Glutamatergic neuron (in vitro differentiated cells): ENCODE measurements at regions not wholly inside any gene's neighbourhood (a gene's known extent, or its start where the extent isn't known, plus 50 kb on each side); places are given as distances from the start of the nearest gene placed in this dataset.
"Not testable (repeated sequence)": the region's sequence is repeated elsewhere in the genome, so short reads cannot be mapped to it uniquely, and the experiment has no call there.

Source experiments
- DNase-seq: peaks from one replicate; pipeline ENCODE4 v3.0.0; 2022
- H3K27ac Mint-ChIP-seq: one replicate; pipeline ENCODE4 v1.8.0; 2020; ENCODE audit warnings: mild to moderate bottlenecking, mixed read lengths, inconsistent platforms; ENCODE audit not compliant: unreplicated experiment
- H3K27me3 Mint-ChIP-seq: one replicate; pipeline ENCODE4 v1.8.0; 2020; ENCODE audit warnings: mild to moderate bottlenecking, moderate library complexity, mixed read lengths, inconsistent platforms; ENCODE audit not compliant: unreplicated experiment
- H3K36me3 Mint-ChIP-seq: one replicate; pipeline ENCODE4 v1.8.0; 2020; ENCODE audit warnings: mild to moderate bottlenecking, mixed read lengths, inconsistent platforms; ENCODE audit not compliant: unreplicated experiment
- H3K4me1 Mint-ChIP-seq: one replicate; pipeline ENCODE4 v1.8.0; 2020; ENCODE audit warnings: mild to moderate bottlenecking, low read depth, mixed read lengths, inconsistent platforms; ENCODE audit not compliant: unreplicated experiment
- H3K4me3 Mint-ChIP-seq: one replicate; pipeline ENCODE4 v1.8.0; 2020; ENCODE audit warnings: mild to moderate bottlenecking, mixed read lengths, inconsistent platforms; ENCODE audit not compliant: unreplicated experiment
- H3K9me3 Mint-ChIP-seq: one replicate; pipeline ENCODE4 v1.8.0; 2020; ENCODE audit warnings: mild to moderate bottlenecking, moderate library complexity, mixed read lengths, inconsistent platforms; ENCODE audit not compliant: unreplicated experiment
- CTCF ChIP-seq: fragments of 200-600 bp; sonication (generic); IDR thresholded peaks from one replicate; pipeline ENCODE4 v1.5.0; 2021; ENCODE audit not compliant: partially characterized antibody, unreplicated experiment

- Mint-ChIP-seq H3K36me3 (no peaks in the 10 kb centered on the region), H3K4me1 (no peaks in the 10 kb centered on the region), H3K27ac (no peak overlapping the region), H3K9me3 (no peaks in the 10 kb centered on the region), H3K27me3 (no peaks in the 10 kb centered on the region), H3K4me3 (no peak overlapping the region)
- TF ChIP-seq CTCF = no peak
- no peak for DNase-seq
These were observed 114.1 kb downstream of the FAR1 start for GRCh38 chr11:13782390-13783075.

- no peak overlapping the region for H3K27ac Mint-ChIP-seq
- no peak for TF ChIP-seq CTCF
- no peaks in the 10 kb centered on the region for H3K36me3 Mint-ChIP-seq
- H3K4me1 Mint-ChIP-seq = no peaks in the 10 kb centered on the region
- no peaks in the 10 kb centered on the region for H3K9me3 Mint-ChIP-seq
- H3K4me3 Mint-ChIP-seq = no peak overlapping the region
- DNase-seq = no peak
- no peaks in the 10 kb centered on the region for H3K27me3 Mint-ChIP-seq
These were observed 116.0 kb downstream of the FAR1 start for GRCh38 chr11:13784441-13784840.

- no peaks in the 10 kb centered on the region for H3K27me3 Mint-ChIP-seq
- no peaks in the 10 kb centered on the region for H3K4me1 Mint-ChIP-seq
- DNase-seq = no peak
- no peak overlapping the region for H3K4me3 Mint-ChIP-seq
- H3K27ac Mint-ChIP-seq = no peak overlapping the region
- H3K36me3 Mint-ChIP-seq = no peaks in the 10 kb centered on the region
- TF ChIP-seq CTCF = no peak
- H3K9me3 Mint-ChIP-seq = no peaks in the 10 kb centered on the region
These were observed 116.4 kb downstream of the FAR1 start for GRCh38 chr11:13784855-13785254.

- TF ChIP-seq CTCF = no peak
- H3K4me1 Mint-ChIP-seq = no peaks in the 10 kb centered on the region
- no peaks in the 10 kb centered on the region for H3K36me3 Mint-ChIP-seq
- DNase-seq = no peak
- H3K4me3 Mint-ChIP-seq = no peak overlapping the region
- H3K27ac Mint-ChIP-seq = no peak overlapping the region
- no peaks in the 10 kb centered on the region for H3K9me3 Mint-ChIP-seq
- no peaks in the 10 kb centered on the region for H3K27me3 Mint-ChIP-seq
These were observed 118.2 kb downstream of the FAR1 start for GRCh38 chr11:13786688-13787087.

- DNase-seq, H3K4me1 Mint-ChIP-seq, H3K36me3 Mint-ChIP-seq, H3K9me3 Mint-ChIP-seq, H3K27me3 Mint-ChIP-seq, H3K27ac Mint-ChIP-seq, H3K4me3 Mint-ChIP-seq: not testable (repeated sequence)
These were observed 129.1 kb downstream of the FAR1 start for GRCh38 chr11:13797616-13798015.
